Ascending aorta (tissue), 2 donors: ENCODE measurements at regions not wholly inside any gene's neighbourhood (a gene's known extent, or its start where the extent isn't known, plus 50 kb on each side); places are given as distances from the start of the nearest gene placed in this dataset.

Source experiments
- DNase-seq, 2 donors: peaks; one replicate each; pipeline ENCODE4 v3.0.0-alpha.2; 2019; ENCODE audit warnings: low spot score in 2 of 2
- H3K27ac ChIP-seq, 2 donors: fragments of 200-600 bp; sonication (generic); one replicate each; pipeline ENCODE4 v1.5.1; 2016 to 2017; ENCODE audit warnings: mild to moderate bottlenecking in 1 of 2
- H3K27me3 ChIP-seq: fragments of 200-600 bp; sonication (generic); one replicate; pipeline ENCODE4 v1.5.1; 2017
- H3K36me3 ChIP-seq, 2 donors: fragments of 200-600 bp; sonication (generic); one replicate each; pipeline ENCODE4 v1.5.1; 2016
- H3K4me1 ChIP-seq, 2 donors: fragments of 200-600 bp; sonication (generic); one replicate each; pipeline ENCODE4 v1.5.1; 2016 to 2017; ENCODE audit warnings: mild to moderate bottlenecking in 1 of 2
- H3K4me3 ChIP-seq, 2 donors: fragments of 200-600 bp; sonication (generic); one replicate each; pipeline ENCODE4 v1.5.1; 2016 to 2017; ENCODE audit warnings: mild to moderate bottlenecking in 1 of 2
- H3K9me3 ChIP-seq, 2 donors: fragments of 200-600 bp; sonication (generic); one replicate each; pipeline ENCODE4 v1.5.1; 2016
- CTCF ChIP-seq, 3 experiments: fragments of 200-600 bp in 2 of 3; fragments of 450-650 bp in 1 of 3; sonication (generic) in 2 of 3; IDR thresholded peaks; one replicate each; pipeline ENCODE4 v1.5.1; 2016 to 2019; ENCODE audit warnings: antibody characterized with exemption in 3 of 3, mild to moderate bottlenecking in 1 of 3, moderate library complexity in 1 of 3
- intact Hi-C: fragments of 100-400 bp; cut with DNase I; formaldehyde crosslinking; loops from one replicate; pipeline ENCODE4 v1.15.1; 2023

- DNase-seq: no peak
- Histone ChIP-seq H3K36me3 (no peaks in the 10 kb centered on the region), H3K4me3 (no peak overlapping the region), H3K9me3 (no peaks in the 10 kb centered on the region), H3K27me3 (no peaks in the 10 kb centered on the region), H3K4me1 (no peaks in the 10 kb centered on the region), H3K27ac (no peak overlapping the region)
- intact Hi-C loops: no loop called here
- no peak for TF ChIP-seq CTCF (IDR thresholded peaks at IDR 0.05)
Observed at GRCh38 chr3:95215437-95215957, 1152.6 kb downstream of the NSUN3 start.

- Histone ChIP-seq H3K4me3 (no peak overlapping the region), H3K36me3 (no peaks in the 10 kb centered on the region), H3K4me1 (no peaks in the 10 kb centered on the region), H3K27ac (no peak overlapping the region), H3K27me3 (no peaks in the 10 kb centered on the region), H3K9me3 (no peaks in the 10 kb centered on the region)
- intact Hi-C loops: no loop called here
- no peak for TF ChIP-seq CTCF (IDR thresholded peaks at IDR 0.05)
- no peak for DNase-seq
Observed at GRCh38 chr3:95217661-95218060, 1154.8 kb downstream of the NSUN3 start.

GRCh38 chr3:95218484-95218883 lies 1155.6 kb downstream of the NSUN3 start:
- H3K36me3 ChIP-seq: no peaks in the 10 kb centered on the region
- DNase-seq: no peak
- intact Hi-C loops: no loop called here
- H3K4me1 ChIP-seq: no peaks in the 10 kb centered on the region
- no peak overlapping the region for H3K27ac ChIP-seq
- H3K9me3 ChIP-seq: no peaks in the 10 kb centered on the region
- H3K4me3 ChIP-seq: no peak overlapping the region
- H3K27me3 ChIP-seq: no peaks in the 10 kb centered on the region
- no peak for TF ChIP-seq CTCF (IDR thresholded peaks at IDR 0.05)

GRCh38 chr3:95226437-95226836 lies 1163.6 kb downstream of the NSUN3 start:
- no peak overlapping the region for H3K4me3 ChIP-seq
- intact Hi-C loops: no loop called here
- no peak for DNase-seq
- no peaks in the 10 kb centered on the region for H3K36me3 ChIP-seq
- no peak overlapping the region for H3K27ac ChIP-seq
- H3K27me3 ChIP-seq: no peaks in the 10 kb centered on the region
- TF ChIP-seq CTCF (IDR thresholded peaks at IDR 0.05): no peak
- no peaks in the 10 kb centered on the region for H3K4me1 ChIP-seq
- H3K9me3 ChIP-seq: no peaks in the 10 kb centered on the region

- intact Hi-C loops: no loop called here
- Histone ChIP-seq H3K27me3 (no peaks in the 10 kb centered on the region), H3K9me3 (no peaks in the 10 kb centered on the region), H3K27ac (no peak overlapping the region), H3K36me3 (no peaks in the 10 kb centered on the region), H3K4me3 (no peak overlapping the region), H3K4me1 (no peaks in the 10 kb centered on the region)
- TF ChIP-seq CTCF (IDR thresholded peaks at IDR 0.05): no peak
- DNase-seq: no peak
Observed at GRCh38 chr3:95227092-95227491, 1164.2 kb downstream of the NSUN3 start.

GRCh38 chr3:95228416-95228815 lies 1165.6 kb downstream of the NSUN3 start:
- H3K36me3 ChIP-seq: no peaks in the 10 kb centered on the region
- no peak overlapping the region for H3K4me3 ChIP-seq
- intact Hi-C loops: no loop called here
- H3K9me3 ChIP-seq: no peaks in the 10 kb centered on the region
- no peak for DNase-seq
- no peak overlapping the region for H3K27ac ChIP-seq
- H3K27me3 ChIP-seq: no peaks in the 10 kb centered on the region
- no peaks in the 10 kb centered on the region for H3K4me1 ChIP-seq
- no peak for TF ChIP-seq CTCF (IDR thresholded peaks at IDR 0.05)
